Astrocyte (in vitro differentiated cells and primary cell): ENCODE measurements at regions not wholly inside any gene's neighbourhood (a gene's known extent, or its start where the extent isn't known, plus 50 kb on each side); places are given as distances from the start of the nearest gene placed in this dataset.
A peak's percentile ranks its signal among the peaks of the same experiment; 100 is the strongest.

Experiments used
- DNase-seq: peaks from one replicate; pipeline ENCODE4 v3.0.0-alpha.2; 2010; ENCODE audit warnings: low read depth
- FAIRE-seq: peaks from 2 replicates; lab custom pipeline; 2011; peaks lifted over from hg19 to GRCh38; lab: Jason Lieb, UNC
- H2AFZ ChIP-seq: 2 replicates; pipeline ENCODE4 v1.6.0; 2012; ENCODE audit warnings: low read depth, low read length, inconsistent platforms
- H3K27ac ChIP-seq: 2 replicates; pipeline ENCODE4 v1.5.1; 2011; ENCODE audit warnings: low read depth, low read length, inconsistent platforms
- H3K27me3 ChIP-seq: 2 replicates; pipeline ENCODE4 v1.6.0; 2011; ENCODE audit warnings: low read length, inconsistent platforms; ENCODE audit not compliant: insufficient read depth
- H3K36me3 ChIP-seq: 2 replicates; pipeline ENCODE4 v1.5.1; 2011; ENCODE audit warnings: low read length, inconsistent platforms; ENCODE audit not compliant: insufficient read depth
- H3K4me1 ChIP-seq: 2 replicates; pipeline ENCODE4 v1.5.1; 2011; ENCODE audit warnings: low read length, inconsistent platforms; ENCODE audit not compliant: insufficient read depth
- H3K4me2 ChIP-seq: 2 replicates; pipeline ENCODE4 v1.6.0; 2012; ENCODE audit warnings: low read length, inconsistent platforms
- H3K4me3 ChIP-seq: 2 replicates; pipeline ENCODE4 v1.5.1; 2011; ENCODE audit warnings: low read depth, mild to moderate bottlenecking, low read length, inconsistent platforms; ENCODE audit not compliant: insufficient read depth
- H3K79me2 ChIP-seq: 2 replicates; pipeline ENCODE4 v1.6.0; 2012; ENCODE audit warnings: mild to moderate bottlenecking, low read length, inconsistent platforms; ENCODE audit not compliant: insufficient read depth
- H3K9ac ChIP-seq: 2 replicates; pipeline ENCODE4 v1.6.0; 2012; ENCODE audit warnings: mild to moderate bottlenecking, low read length, inconsistent platforms
- H3K9me3 ChIP-seq: 2 replicates; pipeline ENCODE4 v1.5.1; 2012; ENCODE audit warnings: low read depth, mild to moderate bottlenecking, low read length, inconsistent platforms; ENCODE audit not compliant: insufficient read depth
- H4K20me1 ChIP-seq: 2 replicates; pipeline ENCODE4 v1.6.0; 2012; ENCODE audit warnings: low read length, inconsistent platforms; ENCODE audit not compliant: insufficient read depth
- H3K27ac Mint-ChIP-seq: one replicate; pipeline ENCODE4 v1.8.0; 2021; ENCODE audit warnings: mild to moderate bottlenecking, mixed read lengths; ENCODE audit not compliant: unreplicated experiment
- H3K27me3 Mint-ChIP-seq: one replicate; pipeline ENCODE4 v1.8.0; 2021; ENCODE audit warnings: low read depth, mixed read lengths; ENCODE audit not compliant: unreplicated experiment
- H3K36me3 Mint-ChIP-seq: one replicate; pipeline ENCODE4 v1.8.0; 2021; ENCODE audit warnings: low read depth, mixed read lengths; ENCODE audit not compliant: unreplicated experiment
- H3K4me1 Mint-ChIP-seq: one replicate; pipeline ENCODE4 v1.8.0; 2021; ENCODE audit warnings: low read depth, mixed read lengths; ENCODE audit not compliant: unreplicated experiment
- H3K4me3 Mint-ChIP-seq: one replicate; pipeline ENCODE4 v1.8.0; 2021; ENCODE audit warnings: mild to moderate bottlenecking, moderate library complexity, mixed read lengths; ENCODE audit not compliant: unreplicated experiment
- H3K9me3 Mint-ChIP-seq: one replicate; pipeline ENCODE4 v1.8.0; 2021; ENCODE audit warnings: mild to moderate bottlenecking, mixed read lengths; ENCODE audit not compliant: unreplicated experiment
- EZH2 ChIP-seq: IDR thresholded peaks from 2 replicates; pipeline ENCODE4 v1.6.1; 2012; ENCODE audit warnings: mild to moderate bottlenecking, low read length, inconsistent platforms; ENCODE audit not compliant: insufficient read depth
- TF ChIP-seq, protein P1 (sequence below): IDR thresholded peaks from 2 replicates; pipeline ENCODE4 v1.5.1; 2011; ENCODE audit warnings: low read depth, mild to moderate bottlenecking, inconsistent platforms, low read length, moderate library complexity; ENCODE audit not compliant: insufficient read depth

DNA sequence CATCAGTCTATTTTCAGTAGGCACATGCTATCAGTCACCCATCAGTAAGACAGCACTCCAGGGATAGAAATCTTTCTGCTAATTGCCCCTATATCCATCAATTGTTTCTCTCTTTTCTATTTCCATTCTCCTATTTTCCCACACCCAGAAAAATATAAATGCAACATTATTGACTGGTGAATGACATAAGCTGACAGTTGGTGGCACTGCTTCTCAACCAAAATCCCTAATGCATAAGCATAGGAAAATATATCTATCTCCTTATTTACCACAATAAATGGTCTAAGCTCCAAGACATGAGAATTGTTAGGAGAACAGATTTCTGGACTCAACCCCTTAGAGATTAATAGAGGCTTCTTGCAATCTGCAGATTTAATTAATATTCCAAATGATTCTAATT lies 64.0 kb upstream of the REG3A start:
- H3K27me3 ChIP-seq = no peaks in the 10 kb centered on the region
- no peak overlapping the region for H3K4me3 Mint-ChIP-seq
- H3K27ac Mint-ChIP-seq = no peak overlapping the region
- no peak overlapping the region for H3K9ac ChIP-seq
- no peaks in the 10 kb centered on the region for H3K79me2 ChIP-seq
- H3K4me1 ChIP-seq = no peaks in the 10 kb centered on the region
- no peaks in the 10 kb centered on the region for H3K4me1 Mint-ChIP-seq
- DNase-seq (no peak), FAIRE-seq (no peak)
- no peaks in the 10 kb centered on the region for H3K27me3 Mint-ChIP-seq
- H2AFZ ChIP-seq = no peak overlapping the region
- no peaks in the 10 kb centered on the region for H4K20me1 ChIP-seq
- H3K9me3 Mint-ChIP-seq = no peaks in the 10 kb centered on the region
- H3K27ac ChIP-seq = no peak overlapping the region
- H3K36me3 Mint-ChIP-seq = no peaks in the 10 kb centered on the region
- no peaks in the 10 kb centered on the region for H3K9me3 ChIP-seq
- no peak overlapping the region for H3K4me3 ChIP-seq
- H3K4me2 ChIP-seq = no peak overlapping the region
- TF ChIP-seq EZH2 = no peak
- TF ChIP-seq, protein P1, sequence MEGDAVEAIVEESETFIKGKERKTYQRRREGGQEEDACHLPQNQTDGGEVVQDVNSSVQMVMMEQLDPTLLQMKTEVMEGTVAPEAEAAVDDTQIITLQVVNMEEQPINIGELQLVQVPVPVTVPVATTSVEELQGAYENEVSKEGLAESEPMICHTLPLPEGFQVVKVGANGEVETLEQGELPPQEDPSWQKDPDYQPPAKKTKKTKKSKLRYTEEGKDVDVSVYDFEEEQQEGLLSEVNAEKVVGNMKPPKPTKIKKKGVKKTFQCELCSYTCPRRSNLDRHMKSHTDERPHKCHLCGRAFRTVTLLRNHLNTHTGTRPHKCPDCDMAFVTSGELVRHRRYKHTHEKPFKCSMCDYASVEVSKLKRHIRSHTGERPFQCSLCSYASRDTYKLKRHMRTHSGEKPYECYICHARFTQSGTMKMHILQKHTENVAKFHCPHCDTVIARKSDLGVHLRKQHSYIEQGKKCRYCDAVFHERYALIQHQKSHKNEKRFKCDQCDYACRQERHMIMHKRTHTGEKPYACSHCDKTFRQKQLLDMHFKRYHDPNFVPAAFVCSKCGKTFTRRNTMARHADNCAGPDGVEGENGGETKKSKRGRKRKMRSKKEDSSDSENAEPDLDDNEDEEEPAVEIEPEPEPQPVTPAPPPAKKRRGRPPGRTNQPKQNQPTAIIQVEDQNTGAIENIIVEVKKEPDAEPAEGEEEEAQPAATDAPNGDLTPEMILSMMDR = no peak
- H3K36me3 ChIP-seq = no peaks in the 10 kb centered on the region

DNA sequence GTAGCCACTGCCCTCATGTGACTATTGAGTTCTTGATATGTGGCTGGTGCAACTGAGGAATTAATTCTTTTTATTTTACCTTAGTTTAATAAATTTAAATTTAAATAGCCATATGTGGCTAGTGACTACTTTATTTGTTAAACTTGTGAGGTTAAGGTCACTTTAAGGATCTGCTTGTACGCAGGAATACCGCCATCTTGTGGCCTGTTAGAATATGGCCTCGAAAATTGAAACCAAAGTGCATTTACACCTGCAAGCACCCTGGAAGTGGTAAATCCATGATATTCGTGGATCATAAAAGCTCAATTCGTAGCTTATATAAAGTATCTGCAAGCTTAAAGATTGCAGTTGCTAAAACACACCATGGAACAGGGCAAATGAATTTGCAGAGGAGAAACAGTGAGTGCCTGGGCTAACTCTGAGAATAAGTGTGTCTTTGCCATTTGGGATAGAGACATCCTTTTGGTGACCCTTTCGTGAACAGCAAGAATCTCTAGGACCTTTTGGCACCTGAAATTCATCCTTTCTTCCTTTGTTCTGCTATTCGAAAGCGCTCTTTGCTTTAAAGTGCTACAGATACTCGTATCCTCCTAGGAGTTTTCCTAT lies 59.9 kb upstream of the REG3A start:
- no peaks in the 10 kb centered on the region for H3K4me1 Mint-ChIP-seq
- no peak overlapping the region for H3K27ac Mint-ChIP-seq
- Histone ChIP-seq H3K9me3 (no peaks in the 10 kb centered on the region), H3K79me2 (no peaks in the 10 kb centered on the region), H3K4me2 (no peak overlapping the region), H4K20me1 (no peaks in the 10 kb centered on the region), H3K4me1 (no peaks in the 10 kb centered on the region), H3K27ac (no peak overlapping the region), H3K9ac (no peak overlapping the region), H3K27me3 (no peaks in the 10 kb centered on the region), H3K4me3 (no peak overlapping the region), H3K36me3 (no peaks in the 10 kb centered on the region), H2AFZ (no peak overlapping the region)
- H3K9me3 Mint-ChIP-seq = peaks cover 5% of the 10 kb centered on the region
- no peak overlapping the region for H3K4me3 Mint-ChIP-seq
- H3K27me3 Mint-ChIP-seq = no peaks in the 10 kb centered on the region
- H3K36me3 Mint-ChIP-seq = no peaks in the 10 kb centered on the region
- FAIRE-seq (no peak), DNase-seq (peak; percentile 5)
- no peak for TF ChIP-seq EZH2
- TF ChIP-seq, protein P1 = peak; percentile 66

DNA sequence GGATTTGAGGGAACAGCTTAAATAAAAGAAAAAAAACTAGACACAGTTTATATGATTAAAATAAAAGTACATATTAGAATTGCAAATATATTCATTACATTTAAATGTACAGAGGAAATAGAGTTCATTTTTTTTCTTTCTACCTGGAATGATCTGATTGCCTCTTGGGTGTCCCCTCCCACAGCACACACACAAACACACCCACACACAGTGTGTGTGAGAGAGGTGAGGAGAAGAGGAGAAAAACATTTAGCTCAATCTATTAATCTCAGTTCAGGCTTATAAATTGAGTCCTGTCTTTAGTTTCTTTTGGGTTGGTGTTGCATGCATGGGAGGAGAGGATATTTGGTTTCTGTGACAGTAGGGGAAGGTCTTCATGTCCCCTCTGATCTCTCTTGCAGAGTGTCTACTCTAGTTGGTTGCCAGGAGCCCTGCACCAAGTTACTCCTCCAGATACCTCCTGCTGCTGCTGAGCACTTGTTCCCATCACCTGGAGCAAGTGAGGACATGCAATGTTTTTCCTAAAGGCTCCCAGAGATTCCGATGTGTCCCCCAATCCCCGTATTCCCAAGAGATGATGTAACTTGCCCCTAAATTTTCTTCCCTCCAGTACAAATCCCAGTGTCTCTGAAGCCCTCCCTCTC lies 50.8 kb upstream of the REG3A start:
- Histone ChIP-seq H3K9me3 (peaks cover 4% of the 10 kb centered on the region), H3K4me3 (no peak overlapping the region), H2AFZ (no peak overlapping the region), H3K4me1 (no peaks in the 10 kb centered on the region), H3K4me2 (no peak overlapping the region), H3K36me3 (no peaks in the 10 kb centered on the region), H3K27me3 (no peaks in the 10 kb centered on the region), H3K79me2 (no peaks in the 10 kb centered on the region), H4K20me1 (no peaks in the 10 kb centered on the region), H3K27ac (no peak overlapping the region), H3K9ac (no peak overlapping the region)
- TF ChIP-seq, protein P1 = no peak
- TF ChIP-seq EZH2 = no peak
- peaks cover 1% of the 10 kb centered on the region for H3K9me3 Mint-ChIP-seq
- no peak for DNase-seq
- no peak overlapping the region for H3K4me3 Mint-ChIP-seq
- no peaks in the 10 kb centered on the region for H3K27me3 Mint-ChIP-seq
- FAIRE-seq = no peak
- H3K27ac Mint-ChIP-seq = no peak overlapping the region
- peaks cover 12% of the 10 kb centered on the region for H3K4me1 Mint-ChIP-seq
- H3K36me3 Mint-ChIP-seq = no peaks in the 10 kb centered on the region
